NB4 (cell line): ENCODE measurements at regions not wholly inside any gene's neighbourhood (a gene's known extent, or its start where the extent isn't known, plus 50 kb on each side); places are given as distances from the start of the nearest gene placed in this dataset.
"Not testable (repeated sequence)": the region's sequence is repeated elsewhere in the genome, so short reads cannot be mapped to it uniquely, and the experiment has no call there.

Experiments used
- POLR2A ChIP-seq: IDR thresholded peaks from 2 replicates; pipeline ENCODE4 v1.6.1; 2011; ENCODE audit warnings: mild to moderate bottlenecking; ENCODE audit not compliant: insufficient read length; ENCODE audit errors: extremely low read depth
- TF ChIP-seq, protein P1 (sequence below): IDR thresholded peaks from one replicate; pipeline ENCODE4 v1.5.1; 2012; ENCODE audit warnings: low read depth, low read length

DNA sequence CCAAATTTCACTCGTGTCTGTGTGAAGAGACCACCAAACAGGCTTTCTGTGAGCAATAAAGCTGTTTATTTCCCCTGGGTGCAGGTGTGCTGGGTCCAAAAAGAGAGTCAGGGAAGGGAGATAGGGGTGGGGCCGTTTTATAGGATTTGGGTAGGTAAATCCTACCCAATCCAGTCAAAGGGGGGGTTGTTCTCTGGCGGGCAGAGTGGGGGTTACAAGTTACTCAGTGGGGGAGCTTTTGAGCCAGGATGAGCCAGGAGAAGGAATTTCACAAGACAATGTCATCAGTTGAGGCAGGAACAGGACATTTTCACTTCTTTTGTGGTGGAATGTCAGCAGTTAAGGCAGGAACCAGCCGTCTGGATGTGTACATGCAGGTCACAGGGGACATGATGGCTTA, 487.2 kb upstream of the ADGRL4 start:
- TF ChIP-seq POLR2A: not testable (repeated sequence)
- TF ChIP-seq, protein P1, sequence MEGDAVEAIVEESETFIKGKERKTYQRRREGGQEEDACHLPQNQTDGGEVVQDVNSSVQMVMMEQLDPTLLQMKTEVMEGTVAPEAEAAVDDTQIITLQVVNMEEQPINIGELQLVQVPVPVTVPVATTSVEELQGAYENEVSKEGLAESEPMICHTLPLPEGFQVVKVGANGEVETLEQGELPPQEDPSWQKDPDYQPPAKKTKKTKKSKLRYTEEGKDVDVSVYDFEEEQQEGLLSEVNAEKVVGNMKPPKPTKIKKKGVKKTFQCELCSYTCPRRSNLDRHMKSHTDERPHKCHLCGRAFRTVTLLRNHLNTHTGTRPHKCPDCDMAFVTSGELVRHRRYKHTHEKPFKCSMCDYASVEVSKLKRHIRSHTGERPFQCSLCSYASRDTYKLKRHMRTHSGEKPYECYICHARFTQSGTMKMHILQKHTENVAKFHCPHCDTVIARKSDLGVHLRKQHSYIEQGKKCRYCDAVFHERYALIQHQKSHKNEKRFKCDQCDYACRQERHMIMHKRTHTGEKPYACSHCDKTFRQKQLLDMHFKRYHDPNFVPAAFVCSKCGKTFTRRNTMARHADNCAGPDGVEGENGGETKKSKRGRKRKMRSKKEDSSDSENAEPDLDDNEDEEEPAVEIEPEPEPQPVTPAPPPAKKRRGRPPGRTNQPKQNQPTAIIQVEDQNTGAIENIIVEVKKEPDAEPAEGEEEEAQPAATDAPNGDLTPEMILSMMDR: not testable (repeated sequence)
